Renal pelvis (tissue), 1 donor: ENCODE measurements at regions not wholly inside any gene's neighbourhood (a gene's known extent, or its start where the extent isn't known, plus 50 kb on each side); places are given as distances from the start of the nearest gene placed in this dataset.

Source experiments
- DNase-seq: peaks from one replicate; pipeline ENCODE4 v3.0.0-alpha.2; 2013

DNA sequence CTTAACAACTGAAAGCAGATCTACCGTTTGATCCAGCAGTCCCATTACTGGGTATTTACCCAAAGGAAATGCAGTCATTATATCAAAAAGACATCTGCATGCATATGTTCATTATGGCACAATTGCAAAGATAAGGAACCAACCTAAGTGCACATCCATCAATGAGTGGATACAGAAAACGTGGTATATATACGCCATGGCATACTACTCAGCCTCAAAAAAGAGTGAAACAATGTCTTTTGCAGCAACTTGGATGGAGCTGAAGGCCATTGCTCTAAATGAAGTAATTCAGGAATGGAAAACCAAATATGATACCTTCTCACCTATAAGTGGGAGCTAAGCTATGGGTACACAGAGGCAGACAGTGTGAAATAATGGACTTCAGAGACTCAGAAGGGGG, 169.3 kb downstream of the ZBTB18 start:
- DNase-seq: no peak

GRCh38 chr1:244221991-244222390, 170.9 kb downstream of the ZBTB18 start:
- peak; percentile 22 for DNase-seq

DNA sequence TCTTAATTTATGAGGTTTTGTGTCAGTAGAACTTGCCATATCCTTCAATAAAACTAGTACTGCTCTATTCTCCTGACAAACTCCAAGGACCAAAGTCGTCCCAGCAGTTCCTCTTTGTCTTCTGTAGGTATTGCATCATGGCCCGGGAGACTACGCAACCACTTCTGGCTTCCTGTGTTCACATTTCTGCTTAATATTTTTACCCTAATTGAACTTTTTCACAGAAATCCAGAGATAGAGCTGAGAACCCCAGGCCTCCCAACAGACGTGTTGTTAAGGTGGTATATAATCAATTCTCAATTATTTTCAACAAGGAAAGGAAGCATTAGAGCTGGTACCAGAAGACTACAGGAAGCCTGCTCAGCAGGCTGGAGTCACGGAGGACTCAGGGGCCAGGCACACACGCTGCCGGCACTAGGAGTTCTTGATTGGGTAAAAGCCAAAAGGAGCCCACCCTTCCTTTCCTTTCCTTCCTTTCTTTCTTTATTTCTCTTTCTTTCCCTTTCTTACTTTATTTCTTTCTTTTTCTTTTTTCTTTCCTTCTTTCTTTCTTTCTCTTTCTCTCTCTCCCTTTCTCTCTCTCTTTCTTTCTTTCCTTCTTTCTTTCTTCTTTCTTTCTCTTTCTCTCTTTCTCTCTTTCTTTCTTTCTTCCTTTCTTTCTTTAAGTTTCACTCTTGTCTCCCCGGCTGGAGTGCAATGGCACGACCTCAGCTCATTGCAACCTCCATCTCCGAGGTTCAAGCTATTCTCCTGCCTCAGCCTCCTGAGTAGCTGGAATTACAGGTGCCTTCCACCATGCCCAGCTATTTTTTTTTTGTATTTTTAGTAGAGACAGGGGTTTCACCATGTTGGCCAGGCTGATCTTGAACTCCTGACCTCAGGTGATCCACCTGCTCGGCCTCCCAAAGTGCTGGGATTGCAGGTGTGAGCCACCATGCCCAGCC, 173.7 kb downstream of the ZBTB18 start:
- no peak for DNase-seq

- no peak for DNase-seq
Observed at GRCh38 chr1:244226435-244226834, 175.4 kb downstream of the ZBTB18 start.

- DNase-seq: no peak
Observed at GRCh38 chr1:244230470-244230869, 179.4 kb downstream of the ZBTB18 start.

GRCh38 chr1:244231193-244231571, 180.1 kb downstream of the ZBTB18 start:
- DNase-seq: no peak

- peak; percentile 33 for DNase-seq
Observed at GRCh38 chr1:244231572-244232315, 180.7 kb downstream of the ZBTB18 start.

DNA sequence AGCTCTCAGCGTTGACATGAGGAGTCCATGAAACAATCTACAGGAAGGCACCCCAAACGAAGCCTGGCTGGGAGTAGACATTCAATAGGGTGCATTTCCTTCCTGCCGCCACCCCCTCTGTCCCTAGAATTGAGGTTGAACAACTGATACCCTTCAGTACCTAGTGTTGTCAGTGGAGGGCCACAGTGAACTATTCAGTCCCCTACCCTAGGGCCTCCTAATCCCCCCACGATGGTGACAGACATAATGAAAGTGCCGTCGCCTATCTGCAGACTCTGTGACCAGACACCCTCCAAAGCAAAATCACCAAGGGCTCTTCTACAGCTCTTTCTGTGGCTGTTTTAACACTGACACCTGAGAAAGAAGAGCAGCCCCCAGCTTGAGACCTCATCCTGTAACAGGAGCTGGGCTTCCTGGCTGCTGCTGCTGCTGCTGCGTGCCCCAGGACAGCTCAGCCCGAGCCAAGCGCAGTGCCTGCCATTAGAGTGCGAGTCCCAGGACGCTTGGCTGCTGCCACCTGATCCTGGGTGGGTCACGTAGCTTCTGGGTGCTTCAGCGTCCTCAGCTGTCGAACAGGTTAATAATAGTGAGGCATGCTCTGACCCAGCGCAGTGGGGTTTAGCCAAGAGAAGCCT, 183.0 kb downstream of the ZBTB18 start:
- DNase-seq: peak; percentile 36

GRCh38 chr1:244235157-244235556, 184.1 kb downstream of the ZBTB18 start:
- no peak for DNase-seq

- DNase-seq: no peak
Observed at GRCh38 chr1:244236101-244236500, 185.0 kb downstream of the ZBTB18 start.

DNA sequence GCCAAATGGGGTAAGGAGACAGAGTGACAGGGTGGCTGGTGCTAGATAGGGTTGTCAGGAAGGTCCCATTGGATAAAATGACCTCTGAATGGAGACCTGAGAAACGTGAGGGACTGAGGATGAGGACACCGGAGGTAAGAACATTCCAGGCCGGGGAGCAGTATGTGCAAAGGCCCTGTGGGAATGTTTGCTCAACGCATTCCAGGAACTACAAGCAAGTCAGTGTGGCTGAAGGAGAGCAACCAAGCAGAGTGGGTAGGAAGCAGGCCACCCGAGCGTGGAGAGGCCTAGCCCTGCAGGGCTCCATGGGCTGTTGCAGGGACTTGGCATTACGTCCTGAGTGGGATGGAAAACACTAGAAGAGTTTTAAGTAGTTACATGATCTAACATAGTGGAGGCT, 185.6 kb downstream of the ZBTB18 start:
- DNase-seq: no peak

DNA sequence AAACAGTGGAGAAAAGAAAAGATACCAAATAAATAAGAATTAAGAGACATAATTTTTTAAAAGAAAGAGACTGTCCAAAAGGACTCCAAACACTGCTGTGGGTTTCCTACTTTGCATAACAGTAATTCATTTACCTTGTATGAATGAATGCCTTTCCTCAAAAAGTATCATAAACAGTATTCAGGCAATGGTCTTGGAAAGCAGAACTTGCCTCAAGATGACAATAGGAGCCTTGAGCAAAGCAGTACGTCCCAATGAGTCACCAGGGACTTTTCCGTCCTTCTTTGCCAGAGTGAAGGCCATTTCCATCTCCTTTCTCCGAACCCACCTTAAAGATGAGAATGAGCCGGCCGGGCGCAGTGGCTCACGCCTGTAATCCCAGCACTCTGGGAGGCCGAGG, 186.4 kb downstream of the ZBTB18 start:
- DNase-seq: no peak

- DNase-seq: no peak
Observed at GRCh38 chr1:244239261-244239770, 188.2 kb downstream of the ZBTB18 start.

DNA sequence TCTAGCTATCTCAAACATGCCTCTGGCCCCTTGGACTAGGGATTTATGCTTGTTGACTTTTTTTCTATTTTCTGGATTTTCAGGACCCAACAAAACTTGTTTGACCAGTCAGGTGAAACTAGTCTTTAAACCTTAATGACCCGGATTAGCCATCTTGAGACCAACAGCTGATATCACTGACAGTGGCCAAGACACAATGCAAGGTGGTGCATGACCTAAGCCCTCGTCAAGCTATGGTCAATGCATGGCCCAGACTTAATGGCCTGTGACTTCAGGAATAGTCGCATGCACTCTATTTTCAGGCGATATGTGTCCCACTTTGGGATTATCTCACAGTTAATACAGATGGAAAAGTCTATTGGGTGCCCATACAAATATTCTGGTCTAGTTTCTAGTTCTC, 190.4 kb downstream of the ZBTB18 start:
- DNase-seq: no peak

GRCh38 chr1:244242446-244242845, 191.4 kb downstream of the ZBTB18 start:
- DNase-seq: no peak

DNA sequence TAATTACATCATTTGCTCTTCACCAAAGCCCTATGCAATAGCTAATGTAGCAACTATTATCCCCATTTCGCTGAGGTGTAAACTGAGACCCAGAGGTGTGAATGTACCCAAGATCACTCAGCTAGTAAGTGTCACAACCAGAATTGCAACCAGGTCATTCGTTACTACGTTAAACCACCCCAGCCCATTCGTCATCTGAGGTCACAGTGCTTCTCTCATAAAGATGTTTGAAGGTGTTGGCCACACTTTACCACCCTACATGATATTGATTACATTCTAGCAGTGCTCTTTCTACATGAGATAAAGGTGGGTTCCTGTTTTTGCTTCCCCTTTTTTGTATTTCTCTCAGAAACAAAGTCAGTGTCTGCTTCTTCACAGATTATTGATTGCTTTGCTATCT, 195.3 kb downstream of the ZBTB18 start:
- DNase-seq: no peak

- DNase-seq: no peak
Observed at GRCh38 chr1:244248426-244248825, 197.3 kb downstream of the ZBTB18 start.

- DNase-seq: no peak
Observed at GRCh38 chr1:244252211-244252610, 199.5 kb downstream of the ADSS2 start.

DNA sequence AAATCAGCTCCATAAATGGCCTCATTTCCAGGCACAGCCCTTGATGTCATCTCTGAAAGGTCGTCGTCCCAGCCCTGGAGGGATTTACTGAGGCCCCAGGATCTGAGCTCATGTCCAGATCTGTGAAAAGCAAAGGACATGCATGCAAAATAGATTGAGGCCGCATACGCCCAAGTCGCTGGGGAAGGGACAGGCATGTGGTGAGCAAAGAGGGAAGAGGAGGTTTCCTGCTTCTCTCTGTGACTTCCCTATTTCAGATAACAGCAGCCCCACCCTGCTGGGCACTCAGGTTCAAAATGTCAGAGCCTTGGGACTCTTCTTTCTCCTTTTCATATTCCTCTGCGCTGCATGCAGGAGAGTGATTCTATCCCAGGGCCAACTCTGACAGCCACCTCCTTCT, 197.2 kb downstream of the ADSS2 start:
- DNase-seq: no peak

DNA sequence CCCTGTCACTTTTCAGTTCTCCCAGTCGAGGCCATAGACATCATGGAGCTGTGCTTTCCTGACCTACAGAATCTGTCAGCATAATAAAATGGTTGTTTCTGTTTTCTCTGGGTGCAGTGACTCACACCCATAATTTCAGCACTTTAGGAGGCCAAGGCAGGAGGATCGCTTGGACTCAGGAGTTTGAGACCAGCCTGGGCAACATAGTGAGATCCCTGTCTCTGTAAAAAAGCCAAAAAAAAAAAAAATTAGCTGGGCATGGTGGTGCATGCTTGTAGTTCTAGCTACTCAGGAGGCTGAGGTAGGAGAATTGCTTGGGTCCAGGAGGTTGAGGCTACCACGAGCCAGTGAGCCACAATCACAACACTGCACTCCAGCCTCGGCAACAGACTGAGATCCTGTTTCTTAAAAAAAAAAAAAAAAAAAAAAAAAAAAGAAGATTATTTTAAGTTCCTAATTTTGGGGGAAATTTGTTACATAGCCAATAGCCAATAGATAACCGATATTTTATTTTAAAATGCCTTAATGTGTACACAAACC, 196.2 kb downstream of the ADSS2 start:
- no peak for DNase-seq

DNA sequence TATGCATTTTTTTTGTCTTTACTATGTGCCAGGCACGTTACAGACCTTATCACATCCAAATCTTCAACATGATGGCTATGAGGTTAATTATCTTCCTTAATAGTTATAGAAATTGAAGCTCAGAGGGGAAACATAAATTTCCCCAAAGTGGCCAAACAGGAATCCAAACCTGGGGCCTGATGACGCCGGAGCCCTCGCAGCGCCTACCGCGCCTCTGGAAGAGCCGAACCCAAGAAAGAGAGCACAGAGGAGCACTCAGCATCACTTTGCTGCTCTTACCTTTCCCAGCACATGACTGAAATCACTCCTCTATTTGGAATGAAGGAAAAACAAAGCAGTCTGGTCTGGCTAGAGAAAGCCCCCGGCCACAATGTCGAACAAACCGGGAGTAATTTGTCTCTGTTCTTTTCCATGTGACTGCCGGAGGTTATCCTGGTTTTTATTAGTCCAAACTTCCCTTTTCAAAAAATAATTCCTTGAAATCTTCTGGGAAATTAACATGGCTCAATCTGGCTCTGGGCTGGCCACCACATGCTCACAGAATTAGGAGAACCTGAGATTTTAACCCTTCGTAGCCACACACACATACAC, 195.5 kb downstream of the ADSS2 start:
- DNase-seq: no peak

GRCh38 chr1:244264163-244264562, 187.5 kb downstream of the ADSS2 start:
- no peak for DNase-seq
